Activated effector memory CD4-positive, alpha-beta T cell treated with anti-CD3 and anti-CD28 coated beads, Interleukin-2, amount 50 U/mL, for 16 hours (primary cell): ENCODE measurements at regions not wholly inside any gene's neighbourhood (a gene's known extent, or its start where the extent isn't known, plus 50 kb on each side); places are given as distances from the start of the nearest gene placed in this dataset.
"Not testable (repeated sequence)": the region's sequence is repeated elsewhere in the genome, so short reads cannot be mapped to it uniquely, and the experiment has no call there.

ENCODE experiments used
- DNase-seq: peaks from one replicate; pipeline ENCODE4 v3.0.0-alpha.2; 2020

- no peak for DNase-seq
Measured at GRCh38 chr3:101134331-101134730, 141.1 kb upstream of the ABI3BP start.

GRCh38 chr3:101133652-101134051 lies 140.4 kb upstream of the ABI3BP start:
- DNase-seq: no peak

- DNase-seq: not testable (repeated sequence)
Measured at GRCh38 chr3:101133197-101133596, 140.0 kb upstream of the ABI3BP start.

GRCh38 chr3:101131767-101132166 lies 138.5 kb upstream of the ABI3BP start:
- DNase-seq: no peak

GRCh38 chr3:101128786-101129185 lies 135.6 kb upstream of the ABI3BP start:
- DNase-seq: no peak

- DNase-seq: no peak
Measured at GRCh38 chr3:101128001-101128400, 134.8 kb upstream of the ABI3BP start.

GRCh38 chr3:101124125-101124524 lies 130.9 kb upstream of the ABI3BP start:
- no peak for DNase-seq

GRCh38 chr3:101123081-101123480 lies 129.9 kb upstream of the ABI3BP start:
- no peak for DNase-seq

- DNase-seq: no peak
Measured at GRCh38 chr3:101122681-101123080, 129.5 kb upstream of the ABI3BP start.

- DNase-seq: no peak
Measured at GRCh38 chr3:101120039-101120438, 126.8 kb upstream of the ABI3BP start.

- no peak for DNase-seq
Measured at GRCh38 chr3:101119535-101119934, 126.3 kb upstream of the ABI3BP start.

- no peak for DNase-seq
Measured at GRCh38 chr3:101117980-101118379, 124.8 kb upstream of the ABI3BP start.

GRCh38 chr3:101117465-101117864 lies 124.2 kb upstream of the ABI3BP start:
- DNase-seq: no peak

GRCh38 chr3:101110295-101110694 lies 117.1 kb upstream of the ABI3BP start:
- DNase-seq: not testable (repeated sequence)

GRCh38 chr3:101104321-101104720 lies 111.1 kb upstream of the ABI3BP start:
- DNase-seq: no peak

GRCh38 chr3:101102678-101103296 lies 109.6 kb upstream of the ABI3BP start:
- no peak for DNase-seq

- DNase-seq: no peak
Measured at GRCh38 chr3:101100361-101101009, 107.3 kb upstream of the ABI3BP start.

GRCh38 chr3:101099791-101100190 lies 106.6 kb upstream of the ABI3BP start:
- DNase-seq: no peak

- no peak for DNase-seq
Measured at GRCh38 chr3:101096444-101096843, 103.2 kb upstream of the ABI3BP start.

- no peak for DNase-seq
Measured at GRCh38 chr3:101095693-101096430, 102.6 kb upstream of the ABI3BP start.

GRCh38 chr3:101091489-101091888 lies 98.3 kb upstream of the ABI3BP start:
- no peak for DNase-seq

- DNase-seq: no peak
Measured at GRCh38 chr3:101085752-101086151, 92.5 kb upstream of the ABI3BP start.

GRCh38 chr3:101084404-101084803 lies 91.2 kb upstream of the ABI3BP start:
- no peak for DNase-seq

- DNase-seq: no peak
Measured at GRCh38 chr3:101081999-101082398, 88.8 kb upstream of the ABI3BP start.
